ENCODE measurements at regions not wholly inside any gene's neighbourhood (a gene's known extent, or its start where the extent isn't known, plus 50 kb on each side); places are given as distances from the start of the nearest gene placed in this dataset.

DNA sequence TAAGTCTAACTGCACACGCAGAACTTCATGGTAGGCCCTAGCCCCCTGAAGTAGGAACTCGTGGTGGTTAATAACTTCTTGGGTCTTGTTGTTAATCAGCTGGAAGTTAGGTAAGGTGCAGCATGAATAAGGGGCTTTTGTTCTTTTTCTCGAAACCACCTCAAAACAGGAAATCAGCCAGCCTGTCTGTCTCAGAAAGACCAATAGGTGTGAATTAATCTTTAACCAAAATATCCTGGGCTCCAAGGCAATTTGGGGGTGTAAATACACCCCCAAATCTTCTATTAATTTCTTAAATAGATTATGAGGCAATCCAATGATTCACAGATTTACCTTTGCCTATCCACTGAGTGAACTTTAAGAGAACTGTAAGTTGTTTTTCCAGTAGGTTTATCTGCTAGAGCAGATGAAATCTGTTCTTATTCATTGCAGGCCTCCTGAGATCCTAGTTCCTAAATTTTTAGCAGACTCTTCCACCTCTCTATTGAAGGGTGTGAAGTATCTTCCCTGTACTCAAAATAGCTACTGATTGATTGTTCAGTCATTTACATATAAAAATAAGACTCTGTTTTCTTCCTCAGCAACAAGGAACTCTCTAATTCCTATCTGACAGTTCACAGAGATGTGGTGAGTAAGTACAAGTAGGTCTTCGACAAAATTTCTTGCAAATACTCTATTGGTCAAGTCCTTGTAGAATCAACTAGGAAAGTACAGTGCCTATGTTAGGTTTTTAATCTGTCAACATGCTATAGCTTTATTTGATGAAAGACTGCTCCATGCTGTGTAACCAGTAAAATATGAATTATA is 427.1 kb upstream of the NOX3 start:
- TF ChIP-seq, protein P1, sequence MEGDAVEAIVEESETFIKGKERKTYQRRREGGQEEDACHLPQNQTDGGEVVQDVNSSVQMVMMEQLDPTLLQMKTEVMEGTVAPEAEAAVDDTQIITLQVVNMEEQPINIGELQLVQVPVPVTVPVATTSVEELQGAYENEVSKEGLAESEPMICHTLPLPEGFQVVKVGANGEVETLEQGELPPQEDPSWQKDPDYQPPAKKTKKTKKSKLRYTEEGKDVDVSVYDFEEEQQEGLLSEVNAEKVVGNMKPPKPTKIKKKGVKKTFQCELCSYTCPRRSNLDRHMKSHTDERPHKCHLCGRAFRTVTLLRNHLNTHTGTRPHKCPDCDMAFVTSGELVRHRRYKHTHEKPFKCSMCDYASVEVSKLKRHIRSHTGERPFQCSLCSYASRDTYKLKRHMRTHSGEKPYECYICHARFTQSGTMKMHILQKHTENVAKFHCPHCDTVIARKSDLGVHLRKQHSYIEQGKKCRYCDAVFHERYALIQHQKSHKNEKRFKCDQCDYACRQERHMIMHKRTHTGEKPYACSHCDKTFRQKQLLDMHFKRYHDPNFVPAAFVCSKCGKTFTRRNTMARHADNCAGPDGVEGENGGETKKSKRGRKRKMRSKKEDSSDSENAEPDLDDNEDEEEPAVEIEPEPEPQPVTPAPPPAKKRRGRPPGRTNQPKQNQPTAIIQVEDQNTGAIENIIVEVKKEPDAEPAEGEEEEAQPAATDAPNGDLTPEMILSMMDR (IDR thresholded peaks at IDR 0.05; ENCODE audit: low read length), result no peak
- TF ChIP-seq EZH2 (optimal IDR thresholded peaks at IDR 0.05; ENCODE audit: low read depth, low read length), result no peak
- TF ChIP-seq EZH2phosphoT487 (IDR thresholded peaks at IDR 0.05; ENCODE audit: low read length), result no peak
